ENCODE measurements at regions not wholly inside any gene's neighbourhood (a gene's known extent, or its start where the extent isn't known, plus 50 kb on each side); places are given as distances from the start of the nearest gene placed in this dataset.

GRCh38 chr16:79971237-79971572 is 370.7 kb upstream of the MAF start:
- TF ChIP-seq, protein P1, sequence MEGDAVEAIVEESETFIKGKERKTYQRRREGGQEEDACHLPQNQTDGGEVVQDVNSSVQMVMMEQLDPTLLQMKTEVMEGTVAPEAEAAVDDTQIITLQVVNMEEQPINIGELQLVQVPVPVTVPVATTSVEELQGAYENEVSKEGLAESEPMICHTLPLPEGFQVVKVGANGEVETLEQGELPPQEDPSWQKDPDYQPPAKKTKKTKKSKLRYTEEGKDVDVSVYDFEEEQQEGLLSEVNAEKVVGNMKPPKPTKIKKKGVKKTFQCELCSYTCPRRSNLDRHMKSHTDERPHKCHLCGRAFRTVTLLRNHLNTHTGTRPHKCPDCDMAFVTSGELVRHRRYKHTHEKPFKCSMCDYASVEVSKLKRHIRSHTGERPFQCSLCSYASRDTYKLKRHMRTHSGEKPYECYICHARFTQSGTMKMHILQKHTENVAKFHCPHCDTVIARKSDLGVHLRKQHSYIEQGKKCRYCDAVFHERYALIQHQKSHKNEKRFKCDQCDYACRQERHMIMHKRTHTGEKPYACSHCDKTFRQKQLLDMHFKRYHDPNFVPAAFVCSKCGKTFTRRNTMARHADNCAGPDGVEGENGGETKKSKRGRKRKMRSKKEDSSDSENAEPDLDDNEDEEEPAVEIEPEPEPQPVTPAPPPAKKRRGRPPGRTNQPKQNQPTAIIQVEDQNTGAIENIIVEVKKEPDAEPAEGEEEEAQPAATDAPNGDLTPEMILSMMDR (conservative IDR thresholded peaks at IDR 0.05) = no peak
- no peak for TF ChIP-seq EZH2 (IDR thresholded peaks at IDR 0.05; ENCODE audit: low read depth)

Data from PC-9 (cell line).